ENCODE measurements at regions not wholly inside any gene's neighbourhood (a gene's known extent, or its start where the extent isn't known, plus 50 kb on each side); places are given as distances from the start of the nearest gene placed in this dataset.

DNA sequence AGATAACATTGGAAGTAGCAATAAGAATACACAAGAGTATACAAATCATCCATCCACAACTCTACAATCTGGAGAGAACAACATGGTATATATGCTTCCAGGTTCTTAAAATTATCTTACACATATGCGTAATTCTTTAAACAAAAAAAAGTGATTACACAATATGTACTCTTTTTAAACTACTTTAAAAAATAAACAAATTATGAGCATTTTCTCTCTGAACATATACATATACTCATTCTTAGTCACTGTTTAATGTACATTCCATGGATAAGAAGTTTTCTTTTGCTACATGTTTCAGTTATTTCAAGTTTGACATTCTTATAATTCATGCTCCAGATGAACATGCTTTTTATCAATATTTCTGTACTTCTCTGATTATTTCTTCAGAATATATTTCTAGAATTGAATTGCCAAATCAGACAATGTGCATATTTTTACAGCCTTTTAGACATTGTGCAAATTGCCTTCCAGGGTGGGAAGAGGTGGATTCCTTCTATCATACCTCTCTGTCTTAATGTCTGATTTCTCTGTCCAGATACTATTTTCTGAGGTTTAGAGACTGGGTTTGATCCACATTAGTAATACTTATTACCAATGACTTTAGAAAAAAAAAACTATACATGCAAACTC, 551.6 kb downstream of the METTL15 start:
- no peak for FAIRE-seq
- TF ChIP-seq, protein P1, sequence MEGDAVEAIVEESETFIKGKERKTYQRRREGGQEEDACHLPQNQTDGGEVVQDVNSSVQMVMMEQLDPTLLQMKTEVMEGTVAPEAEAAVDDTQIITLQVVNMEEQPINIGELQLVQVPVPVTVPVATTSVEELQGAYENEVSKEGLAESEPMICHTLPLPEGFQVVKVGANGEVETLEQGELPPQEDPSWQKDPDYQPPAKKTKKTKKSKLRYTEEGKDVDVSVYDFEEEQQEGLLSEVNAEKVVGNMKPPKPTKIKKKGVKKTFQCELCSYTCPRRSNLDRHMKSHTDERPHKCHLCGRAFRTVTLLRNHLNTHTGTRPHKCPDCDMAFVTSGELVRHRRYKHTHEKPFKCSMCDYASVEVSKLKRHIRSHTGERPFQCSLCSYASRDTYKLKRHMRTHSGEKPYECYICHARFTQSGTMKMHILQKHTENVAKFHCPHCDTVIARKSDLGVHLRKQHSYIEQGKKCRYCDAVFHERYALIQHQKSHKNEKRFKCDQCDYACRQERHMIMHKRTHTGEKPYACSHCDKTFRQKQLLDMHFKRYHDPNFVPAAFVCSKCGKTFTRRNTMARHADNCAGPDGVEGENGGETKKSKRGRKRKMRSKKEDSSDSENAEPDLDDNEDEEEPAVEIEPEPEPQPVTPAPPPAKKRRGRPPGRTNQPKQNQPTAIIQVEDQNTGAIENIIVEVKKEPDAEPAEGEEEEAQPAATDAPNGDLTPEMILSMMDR (IDR thresholded peaks at IDR 0.05; ENCODE audit: insufficient read depth, missing control alignments) = no peak
- no peak for DNase-seq (ENCODE audit: insufficient read length, low spot score)

DNA sequence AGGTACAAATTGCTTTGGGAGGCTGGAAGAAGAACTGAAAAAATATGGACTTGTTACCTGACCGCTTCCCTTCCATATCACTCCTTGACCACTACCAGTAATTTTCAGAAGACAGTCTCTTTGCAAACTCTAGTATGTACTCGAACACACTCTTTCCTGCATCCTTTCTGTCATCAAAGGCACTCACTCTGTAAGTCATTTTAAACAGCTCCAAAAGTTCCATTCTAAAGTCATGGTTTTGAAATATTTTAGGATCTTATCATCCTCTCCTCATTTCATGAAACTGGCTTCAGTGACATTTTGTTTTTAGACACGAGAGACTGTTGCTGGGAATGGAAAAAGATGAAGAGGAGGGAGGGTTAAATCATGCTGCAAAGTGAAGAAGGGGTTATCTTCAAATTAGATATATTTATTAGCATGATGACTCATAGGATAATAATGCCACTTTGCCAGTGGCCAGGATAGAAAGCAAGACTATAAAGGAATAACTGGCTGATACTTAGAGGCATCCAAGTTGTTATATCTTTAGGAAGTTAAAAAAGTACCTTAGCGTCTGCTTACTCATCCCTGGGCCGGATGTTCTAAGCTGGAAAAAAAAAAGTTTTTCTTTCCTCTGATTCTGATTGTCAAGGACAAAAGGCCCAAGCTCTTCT, 549.3 kb downstream of the METTL15 start:
- TF ChIP-seq, protein P1 (IDR thresholded peaks at IDR 0.05; ENCODE audit: insufficient read depth, missing control alignments) = no peak
- FAIRE-seq (no peak), DNase-seq (ENCODE audit: insufficient read length, low spot score) (no peak)

DNA sequence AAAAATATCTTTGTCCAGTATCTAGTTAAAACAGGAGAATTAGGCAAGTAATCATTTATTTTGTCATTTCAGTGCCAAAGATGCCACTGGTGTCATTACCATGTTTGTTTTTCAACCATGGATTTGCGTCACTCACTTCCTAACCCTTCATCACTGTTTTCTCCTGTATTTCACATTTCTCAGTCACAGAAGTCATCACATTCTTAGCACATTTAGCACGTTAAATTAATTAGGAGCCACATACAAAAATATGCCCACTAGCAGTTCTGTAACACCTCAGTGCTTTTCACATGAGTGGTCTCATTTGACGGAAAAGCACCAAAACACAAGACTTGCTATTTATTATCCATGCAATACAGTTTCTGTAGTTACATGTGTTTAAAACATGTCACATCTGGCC, 546.0 kb downstream of the METTL15 start:
- no peak for DNase-seq (ENCODE audit: insufficient read length, low spot score)
- TF ChIP-seq, protein P1 (IDR thresholded peaks at IDR 0.05; ENCODE audit: insufficient read depth, missing control alignments) = no peak
- FAIRE-seq = no peak

DNA sequence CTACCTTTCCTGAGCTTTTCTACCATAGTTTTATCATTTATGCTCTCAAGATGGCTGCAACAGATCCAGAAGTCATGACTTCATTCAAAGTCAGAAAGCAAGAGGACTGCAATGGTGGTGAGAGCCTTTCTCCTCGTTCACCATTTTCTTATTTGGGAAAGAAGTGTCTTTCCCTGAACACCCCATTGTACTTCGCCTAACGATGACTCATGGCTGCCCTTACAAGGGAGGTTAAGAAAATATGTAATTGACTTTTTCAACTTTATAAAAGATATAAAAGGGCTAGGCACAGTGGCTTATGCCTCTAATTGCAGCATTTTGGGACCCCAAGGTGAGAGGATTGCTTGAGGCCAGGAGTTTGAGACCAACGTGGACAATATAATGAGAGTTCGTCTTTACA, 541.7 kb downstream of the METTL15 start:
- TF ChIP-seq, protein P1 (IDR thresholded peaks at IDR 0.05; ENCODE audit: insufficient read depth, missing control alignments) = no peak
- FAIRE-seq = no peak
- DNase-seq (ENCODE audit: insufficient read length, low spot score) = no peak

DNA sequence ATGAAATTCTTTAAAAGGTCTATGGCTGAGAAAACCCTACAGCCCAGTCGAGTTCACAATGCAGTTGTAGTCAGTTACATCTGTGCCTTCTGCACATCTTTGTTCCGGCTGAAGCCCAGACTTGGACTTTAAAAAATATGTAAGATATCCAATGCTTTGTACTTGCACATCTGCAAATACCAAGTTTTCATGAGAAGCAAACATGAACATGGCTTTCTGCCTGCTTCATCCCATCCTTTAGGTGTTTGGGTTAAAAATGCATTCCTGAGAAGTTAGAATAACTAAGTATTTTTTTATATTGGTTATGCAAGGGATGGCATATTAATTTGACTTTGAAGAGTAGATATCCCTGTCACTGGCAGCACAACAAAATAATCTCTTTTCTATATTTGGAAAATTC, 528.4 kb downstream of the METTL15 start:
- no peak for FAIRE-seq
- TF ChIP-seq, protein P1 (IDR thresholded peaks at IDR 0.05; ENCODE audit: insufficient read depth, missing control alignments) = no peak
- no peak for DNase-seq (ENCODE audit: insufficient read length, low spot score)

DNA sequence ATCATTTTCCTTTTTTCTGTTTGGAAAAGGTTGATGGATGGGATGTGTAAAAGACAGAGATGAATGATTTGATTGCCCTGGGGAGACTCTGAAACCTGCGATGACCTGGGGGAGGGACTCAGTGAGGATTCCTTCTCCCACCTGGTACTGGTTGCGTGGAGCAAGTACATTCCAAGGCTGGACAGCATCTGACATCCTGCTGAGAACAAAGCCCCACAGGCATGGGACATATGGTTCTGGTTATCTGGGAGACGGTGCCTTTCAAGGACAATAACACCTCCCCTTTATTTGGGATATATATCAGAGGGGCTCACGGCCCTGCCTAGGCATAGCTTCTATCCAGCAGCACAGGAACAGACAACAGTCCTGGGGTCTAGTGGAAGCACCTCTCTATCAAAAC, 527.8 kb downstream of the METTL15 start:
- TF ChIP-seq, protein P1 (IDR thresholded peaks at IDR 0.05; ENCODE audit: insufficient read depth, missing control alignments) = no peak
- DNase-seq (ENCODE audit: insufficient read length, low spot score) = no peak
- no peak for FAIRE-seq

DNA sequence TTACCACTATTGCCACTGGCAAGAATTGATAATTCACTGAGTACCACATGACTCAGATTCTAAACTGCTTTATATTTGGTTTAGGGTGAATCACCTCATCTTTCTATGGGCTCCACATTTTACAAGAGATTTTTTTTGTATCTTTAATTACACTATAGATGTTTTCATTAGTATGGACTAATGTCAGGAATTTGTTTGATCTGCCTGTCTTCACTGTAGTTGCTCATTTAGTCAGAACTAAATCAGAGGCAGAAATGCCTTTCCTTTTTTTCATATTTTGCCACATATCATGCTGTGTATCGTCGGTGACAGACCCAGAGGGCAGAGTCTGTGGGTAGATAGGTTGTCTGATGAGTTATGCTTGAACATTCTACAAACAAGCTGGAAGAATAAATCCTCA, 524.1 kb downstream of the METTL15 start:
- TF ChIP-seq, protein P1 (IDR thresholded peaks at IDR 0.05; ENCODE audit: insufficient read depth, missing control alignments) = no peak
- FAIRE-seq (no peak), DNase-seq (ENCODE audit: insufficient read length, low spot score) (no peak)

Data from D721Med (cell line).